NCI-H2227 treated with DMSO at 0.1 percent for 48 hours (cell line): ENCODE measurements at regions not wholly inside any gene's neighbourhood (a gene's known extent, or its start where the extent isn't known, plus 50 kb on each side); places are given as distances from the start of the nearest gene placed in this dataset.
"Not testable (repeated sequence)": the region's sequence is repeated elsewhere in the genome, so short reads cannot be mapped to it uniquely, and the experiment has no call there.

Source experiments
- DNase-seq: peaks from one replicate; lab custom pipeline; 2025; lab: John Stamatoyannopoulos, UW

DNA sequence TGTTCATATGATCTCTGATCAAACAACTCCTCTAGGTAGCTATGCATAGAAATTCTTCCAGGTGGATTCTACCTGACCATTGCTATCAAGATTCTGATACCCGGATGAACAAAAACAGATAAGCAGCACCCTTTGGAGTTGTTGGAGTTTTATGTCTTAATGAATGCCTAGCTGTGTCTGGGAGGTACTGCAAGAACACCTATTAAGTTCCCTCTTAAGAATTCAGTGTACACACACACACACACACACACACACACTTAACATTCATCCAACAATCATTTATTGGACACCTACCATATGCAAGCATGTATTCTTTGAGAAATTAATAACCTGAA, 58.1 kb upstream of the FNDC3B start:
- no peak for DNase-seq

DNA sequence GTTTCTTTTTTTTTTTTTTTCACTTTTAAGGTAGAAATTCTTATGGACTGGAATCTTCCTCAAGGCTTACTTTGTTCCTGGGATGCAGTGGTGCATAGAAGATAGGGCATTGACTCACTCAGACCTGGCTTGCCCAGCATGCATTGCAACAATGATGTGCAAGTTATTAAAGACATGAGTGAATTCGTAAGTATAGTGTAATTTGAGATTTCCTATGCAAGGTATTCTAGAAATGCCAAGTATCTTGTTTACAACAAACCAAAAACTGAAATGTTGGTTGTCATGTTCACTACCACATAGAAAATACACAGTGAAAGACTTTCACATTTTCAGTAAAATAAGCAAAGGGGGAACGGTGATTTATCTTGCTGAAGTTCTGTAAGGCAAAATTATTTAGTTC, 56.5 kb upstream of the FNDC3B start:
- peak; percentile 71 for DNase-seq

DNA sequence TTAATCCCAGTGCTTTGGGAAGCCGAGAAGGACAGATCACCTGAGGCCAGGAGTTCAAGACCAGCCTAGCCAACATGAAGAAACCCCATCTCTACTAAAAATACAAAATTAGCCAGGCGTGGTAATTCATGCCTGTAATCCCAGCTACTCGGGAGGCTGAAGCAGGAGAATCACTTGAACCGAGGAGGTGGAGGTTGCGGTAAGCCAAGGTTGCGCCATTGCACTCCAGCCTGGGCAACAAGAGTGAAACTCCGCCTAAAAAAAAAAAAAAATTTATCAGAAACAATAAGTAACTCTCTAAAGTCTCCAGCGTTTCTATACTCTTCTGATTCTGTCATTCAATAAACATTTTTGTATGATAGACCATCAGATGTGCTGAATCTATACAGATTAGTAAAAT, 55.7 kb upstream of the FNDC3B start:
- not testable (repeated sequence) for DNase-seq

DNA sequence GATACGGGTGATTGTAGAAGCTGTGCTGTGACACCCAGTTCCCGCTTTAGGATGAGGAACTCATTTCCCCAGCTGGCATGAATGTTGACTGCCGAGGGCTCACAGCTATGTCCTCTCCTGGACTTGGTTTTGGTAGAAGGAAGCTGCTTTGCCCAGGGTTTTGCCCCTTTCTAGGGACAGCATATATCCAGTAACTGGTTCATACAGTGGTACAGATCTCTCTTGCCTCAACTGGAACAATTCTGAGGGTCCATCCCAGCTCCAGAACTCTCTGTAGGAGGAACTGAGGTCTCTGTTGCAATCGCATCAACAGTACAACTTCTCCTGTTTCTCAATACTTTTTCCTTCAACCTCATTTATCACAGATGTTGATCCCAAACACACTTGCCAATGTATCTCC, 54.5 kb upstream of the FNDC3B start:
- DNase-seq: no peak

DNA sequence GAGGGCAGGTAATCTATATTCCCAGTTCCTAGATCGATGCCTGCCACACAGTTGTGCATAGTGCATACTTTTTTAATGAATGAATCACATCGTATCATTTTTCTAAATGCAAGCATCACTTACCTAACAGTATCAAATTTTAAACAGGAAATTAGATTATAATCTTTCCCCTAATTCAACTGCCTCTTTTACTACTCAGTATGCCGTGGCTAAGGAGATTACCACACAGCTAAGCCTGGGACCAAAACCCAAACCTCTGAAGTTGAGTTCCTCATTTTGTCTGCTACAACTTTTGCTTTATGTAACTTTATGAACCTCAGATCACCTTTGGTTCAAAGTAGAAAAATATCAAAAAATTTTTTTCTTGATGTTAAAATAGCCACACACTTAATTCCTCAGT, 53.2 kb upstream of the FNDC3B start:
- DNase-seq: no peak

DNA sequence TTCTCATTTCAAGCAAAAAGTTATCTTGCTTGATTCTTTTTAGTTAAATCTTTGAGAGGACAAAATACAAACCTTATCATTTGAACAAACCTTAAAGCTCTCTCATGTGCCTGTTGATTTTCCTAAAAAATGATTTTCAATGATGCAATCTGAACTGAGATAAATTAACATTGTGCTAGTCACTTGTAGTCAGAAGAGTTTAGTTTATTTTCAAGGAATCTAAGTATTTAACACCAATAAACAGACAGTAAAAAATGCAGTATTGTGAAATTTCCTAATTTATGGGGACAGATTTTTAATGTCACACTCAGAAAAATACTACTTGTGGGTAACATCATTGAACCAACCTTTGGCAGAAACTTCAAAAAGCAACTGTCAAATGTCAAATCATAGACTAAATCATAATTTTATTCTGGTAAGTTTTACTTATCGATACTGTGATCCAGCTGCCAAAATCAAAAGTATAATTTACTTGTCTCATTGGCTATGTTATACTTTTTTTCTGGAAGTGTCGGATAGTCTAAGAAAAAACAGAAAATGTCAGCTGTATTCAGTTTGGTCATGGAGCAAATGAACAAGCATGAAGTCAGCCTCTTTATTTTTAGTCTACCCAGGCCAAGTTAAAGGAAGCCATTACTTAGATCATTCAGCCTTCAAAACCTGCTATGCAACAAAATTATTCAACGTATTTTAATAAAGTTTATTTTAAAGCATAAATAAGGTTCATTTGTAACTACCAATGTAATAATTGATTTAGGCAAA, 52.4 kb upstream of the FNDC3B start:
- DNase-seq: no peak
